DMS 273 treated with DMSO at 0.1 percent for 48 hours (cell line): ENCODE measurements at regions not wholly inside any gene's neighbourhood (a gene's known extent, or its start where the extent isn't known, plus 50 kb on each side); places are given as distances from the start of the nearest gene placed in this dataset.

Experiments
- DNase-seq: peaks from one replicate; lab custom pipeline; 2025; lab: John Stamatoyannopoulos, UW

DNA sequence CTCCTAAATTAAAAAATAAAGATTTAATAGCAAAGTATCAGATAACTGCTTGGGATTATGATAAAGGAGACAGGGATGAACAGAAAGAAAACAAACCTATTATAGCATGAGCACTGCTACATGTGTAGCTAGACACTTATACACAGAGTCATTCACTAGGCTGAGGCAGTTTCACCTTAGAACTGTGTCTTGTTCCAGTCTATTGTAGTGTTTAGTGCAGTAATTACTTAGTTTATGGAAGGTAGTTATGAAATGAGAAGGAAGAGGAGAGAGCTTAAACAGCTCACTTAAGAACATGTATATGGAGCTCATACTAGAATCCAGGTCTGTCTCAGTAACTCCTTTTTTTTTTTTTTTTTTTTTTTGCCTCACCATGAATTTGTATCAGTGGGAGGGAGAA lies 441.4 kb downstream of the PDCD6IP start:
- DNase-seq: no peak

DNA sequence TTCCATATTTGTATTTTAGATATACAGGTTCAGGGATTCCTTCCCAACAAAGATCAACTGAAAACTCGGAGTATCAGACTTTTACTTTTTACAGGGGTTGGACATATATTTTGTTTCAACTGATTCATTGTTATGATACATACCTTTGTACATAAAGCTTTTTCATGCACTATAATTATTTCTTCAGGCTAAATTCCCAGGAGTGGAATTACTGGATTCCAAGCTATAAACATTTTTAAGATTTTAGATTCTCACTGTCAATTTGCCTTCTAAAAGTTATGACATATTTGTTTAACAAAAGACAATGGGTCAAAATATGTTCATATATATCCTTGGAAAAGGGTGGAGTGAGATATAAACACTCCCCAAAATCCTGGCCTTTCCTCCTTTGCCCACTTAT lies 449.0 kb downstream of the PDCD6IP start:
- no peak for DNase-seq

DNA sequence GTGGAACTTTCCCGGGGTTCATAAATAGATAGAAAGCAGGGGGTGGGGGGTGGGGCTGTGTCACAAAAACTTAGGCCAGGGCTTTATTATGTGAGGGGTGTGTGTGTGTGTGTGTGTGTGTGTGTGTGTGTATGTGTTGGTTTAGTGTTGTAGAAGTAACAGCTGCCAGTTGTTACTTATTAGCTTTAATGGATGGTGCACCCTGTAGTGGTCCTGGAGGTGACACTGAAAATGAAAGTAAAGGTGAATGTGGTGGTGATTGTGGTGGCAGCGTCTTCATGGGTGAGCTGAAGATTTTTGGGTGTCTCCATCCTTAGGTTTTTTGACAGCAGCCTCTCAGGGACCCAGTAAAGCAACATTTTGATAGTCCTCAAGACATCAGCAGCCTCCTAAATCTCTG lies 449.9 kb downstream of the PDCD6IP start:
- DNase-seq: no peak

DNA sequence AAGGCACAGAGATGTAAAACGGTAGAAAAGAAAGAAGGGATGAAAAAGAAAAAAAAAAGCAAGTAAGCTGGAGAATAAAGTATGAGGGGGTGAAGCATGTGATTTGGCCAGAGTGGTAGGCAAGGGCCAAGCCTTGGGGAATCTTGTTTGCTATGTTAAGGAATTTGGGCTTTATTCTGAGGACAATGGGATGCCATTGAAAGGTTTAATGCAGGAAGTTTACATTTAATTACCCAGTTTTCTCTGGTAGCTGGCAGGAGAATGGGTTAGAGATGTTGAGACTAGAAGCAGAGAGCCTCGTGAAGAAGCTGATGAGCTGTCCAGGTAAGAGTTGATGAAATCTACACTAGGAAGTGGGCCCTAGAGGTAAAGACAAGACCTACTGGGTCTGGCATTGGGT lies 455.9 kb downstream of the PDCD6IP start:
- no peak for DNase-seq

DNA sequence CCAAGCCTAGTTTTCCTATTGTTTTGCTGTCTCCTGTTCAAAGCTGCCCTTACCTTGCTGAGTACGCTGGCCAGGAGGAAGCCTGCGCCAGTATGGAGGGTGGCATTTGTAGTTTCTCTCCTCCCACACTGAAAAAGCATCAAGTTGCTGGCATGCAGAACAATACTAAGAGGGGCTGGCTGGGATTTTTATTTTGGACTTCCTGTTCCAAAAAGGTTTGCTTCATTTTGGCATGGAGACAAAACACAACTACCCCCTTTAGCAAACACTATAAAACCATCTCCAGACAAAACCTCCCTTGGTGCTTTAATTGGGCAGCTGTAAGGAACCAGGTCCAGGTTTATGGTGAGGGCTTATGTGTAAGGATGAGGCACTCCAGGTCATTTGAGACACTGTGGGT lies 457.6 kb downstream of the PDCD6IP start:
- no peak for DNase-seq

DNA sequence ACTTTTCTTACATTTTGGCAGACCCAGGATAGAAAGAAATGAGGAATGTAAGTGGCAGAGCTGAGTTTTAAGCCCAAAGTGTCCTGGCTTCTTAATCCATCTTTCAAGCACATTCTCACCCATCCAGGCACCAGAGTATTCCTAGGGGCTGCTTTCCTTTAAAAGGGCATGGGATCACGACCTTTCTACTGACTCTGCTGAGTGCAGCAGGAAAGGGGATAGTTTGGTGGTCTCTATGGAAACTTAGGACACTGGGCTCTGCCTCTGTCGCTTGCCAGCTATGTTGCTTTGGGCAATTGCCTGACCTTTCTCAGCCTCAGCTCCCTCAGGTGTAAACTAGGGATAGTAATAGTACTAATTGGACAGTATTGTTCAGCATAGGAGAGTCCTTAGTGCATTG lies 458.4 kb downstream of the PDCD6IP start:
- no peak for DNase-seq

DNA sequence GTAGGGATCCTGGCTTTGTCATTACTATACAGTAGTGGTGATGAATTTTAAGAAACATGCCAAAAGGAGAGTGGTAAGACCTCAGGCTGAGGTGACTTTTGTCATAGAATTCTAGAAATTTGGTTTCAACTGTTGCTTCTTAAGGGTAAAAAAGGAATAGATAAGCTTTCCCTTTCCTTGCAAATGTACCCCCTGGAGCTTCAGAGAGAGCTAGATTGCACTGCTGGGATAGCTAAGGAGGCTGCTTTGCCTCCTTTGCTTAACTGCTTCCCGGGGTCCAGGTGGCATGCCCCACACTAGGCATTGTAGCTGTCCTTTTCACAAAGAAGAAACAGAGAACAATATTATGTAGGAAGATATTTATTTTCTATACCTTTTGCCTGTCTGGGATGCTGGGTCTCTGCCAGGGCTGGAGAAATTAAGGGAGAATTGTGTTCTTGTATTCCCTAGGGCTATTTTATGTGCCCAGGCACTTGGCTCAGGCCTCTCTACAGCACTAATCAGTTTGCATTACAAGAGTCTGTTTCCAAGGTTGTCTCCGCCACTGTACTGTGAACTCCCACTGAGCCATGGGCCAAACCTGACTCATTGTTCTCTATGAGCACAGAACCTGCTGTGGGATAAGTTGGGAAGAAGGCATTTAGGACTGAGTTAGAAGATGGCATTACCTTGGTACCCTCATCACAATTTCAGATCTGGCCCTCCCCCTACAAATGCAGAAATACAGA lies 460.0 kb downstream of the PDCD6IP start:
- no peak for DNase-seq

DNA sequence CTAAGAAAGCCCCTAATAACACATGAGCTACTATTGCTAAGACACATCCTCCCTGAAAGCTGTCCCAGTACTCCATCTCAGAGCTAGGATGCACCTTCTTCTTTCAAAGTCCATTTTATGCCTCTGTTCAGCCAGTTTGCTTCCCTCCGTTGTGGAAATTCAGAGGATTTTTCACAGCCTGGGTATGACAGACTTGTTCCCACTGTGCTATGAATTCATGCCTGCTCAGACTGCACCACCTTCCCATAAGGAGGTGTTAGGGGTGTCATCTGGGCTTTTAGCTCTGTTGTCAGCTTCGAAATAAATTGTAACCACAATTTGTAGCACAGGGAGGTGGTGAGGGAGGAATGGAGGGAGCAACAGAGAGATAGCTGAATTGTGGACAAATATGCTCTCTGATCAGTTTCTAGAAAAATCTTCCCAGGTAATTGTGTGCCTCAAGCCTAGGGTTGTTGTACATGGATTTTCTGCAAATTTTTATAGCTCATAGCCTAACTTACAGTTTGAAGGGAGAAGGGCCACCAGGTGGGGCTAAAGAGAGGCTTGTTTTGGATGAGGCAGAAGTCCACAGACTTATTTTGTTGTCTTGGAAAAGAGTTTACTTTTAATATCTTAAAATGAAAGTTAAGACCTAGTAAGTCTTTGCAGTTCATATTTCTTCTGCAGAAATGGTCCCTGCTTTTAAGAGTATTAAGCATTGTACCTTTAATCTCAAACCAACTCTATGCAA lies 462.0 kb downstream of the PDCD6IP start:
- DNase-seq: no peak

DNA sequence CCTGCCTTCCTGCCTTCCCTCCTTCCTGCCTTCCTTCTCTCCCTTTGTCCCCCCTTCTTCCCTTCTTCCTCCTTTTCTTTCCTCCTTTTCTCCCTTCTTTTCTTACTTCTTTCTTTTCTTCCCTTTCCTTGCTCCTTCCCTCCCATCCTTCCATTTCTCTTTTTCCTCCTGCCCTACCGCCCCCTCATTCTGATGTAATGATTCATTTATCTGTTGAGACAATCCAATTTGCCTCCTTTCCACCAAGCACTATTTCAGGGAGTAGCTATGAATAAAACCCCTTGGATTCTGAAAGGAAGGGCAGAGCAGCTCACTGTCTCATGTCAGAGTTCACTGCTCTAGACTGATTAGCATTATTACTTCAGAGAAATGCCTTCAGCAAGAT lies 462.6 kb downstream of the PDCD6IP start:
- no peak for DNase-seq

DNA sequence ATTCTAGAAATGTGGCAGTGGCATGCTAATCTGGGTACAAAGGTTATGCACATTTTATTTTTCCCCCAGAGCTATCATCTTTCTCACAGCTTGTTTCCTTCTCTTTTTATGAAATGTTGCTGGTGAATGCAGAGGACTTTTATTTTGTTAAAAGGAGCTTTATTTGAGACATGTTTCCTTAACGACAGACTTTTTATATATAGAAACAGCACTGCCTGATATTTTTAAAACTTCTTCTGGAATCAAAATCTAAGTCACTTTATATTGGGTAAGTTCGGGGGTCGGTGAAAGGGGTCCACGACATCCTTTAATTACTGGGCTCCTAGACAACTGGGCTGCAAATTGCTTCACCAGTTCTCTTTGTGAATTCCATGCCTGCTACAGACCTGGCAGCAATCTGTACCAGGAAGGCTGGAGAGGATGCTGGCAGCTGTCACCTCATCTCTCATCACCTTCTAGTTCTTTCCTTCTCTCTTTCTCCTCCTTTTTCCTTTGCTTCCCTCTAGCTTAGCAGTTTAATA lies 464.7 kb downstream of the PDCD6IP start:
- DNase-seq: no peak

DNA sequence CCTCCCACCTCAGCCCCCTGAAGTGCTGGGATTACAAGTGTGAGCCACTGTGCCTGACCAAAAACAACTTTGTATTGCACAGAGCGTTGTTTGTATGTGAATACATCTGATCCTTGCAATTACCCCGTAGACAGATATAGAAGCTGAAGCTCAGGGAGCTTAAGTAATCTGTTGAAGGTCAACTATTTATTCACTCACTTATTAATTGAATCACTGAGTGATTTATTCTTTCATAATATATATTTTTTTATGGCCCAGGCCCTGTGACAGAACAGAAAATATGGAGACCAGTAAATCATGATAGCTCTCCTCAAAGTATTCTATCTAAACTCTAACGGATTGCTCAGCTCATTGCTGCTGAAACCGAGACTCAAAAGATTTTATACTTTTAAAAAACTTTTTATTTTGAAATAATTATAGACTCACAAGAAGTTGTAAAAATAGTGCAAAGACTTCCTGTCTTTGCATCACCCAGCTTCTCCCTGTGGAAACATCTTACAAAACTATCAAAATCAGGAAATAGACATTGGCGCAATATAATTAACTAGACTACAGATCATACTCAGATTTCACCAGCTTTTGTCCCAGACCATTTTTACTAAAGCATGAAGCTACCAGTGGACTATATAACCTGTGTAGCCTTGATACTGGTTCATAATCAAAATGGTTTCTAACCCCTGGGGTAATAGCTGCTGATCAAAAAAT lies 466.1 kb downstream of the PDCD6IP start:
- DNase-seq: no peak

DNA sequence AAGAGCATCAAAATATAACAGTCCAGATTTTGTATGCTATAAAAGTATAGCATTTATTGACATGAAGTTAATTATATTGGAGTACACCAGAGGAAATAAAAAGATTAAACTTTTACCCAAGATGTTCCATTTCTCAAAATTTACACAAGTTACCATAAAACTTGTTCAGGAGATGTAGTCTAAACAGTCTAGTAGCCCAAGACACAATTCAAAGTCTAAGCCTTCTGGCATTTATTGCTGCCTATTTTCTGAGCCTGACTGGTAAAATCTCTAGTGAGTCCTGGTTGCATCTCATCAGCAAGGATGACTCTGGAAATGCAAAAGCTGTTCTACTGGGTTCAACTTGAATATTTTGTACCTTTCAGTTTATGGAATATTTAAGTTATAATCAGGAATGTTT lies 468.7 kb downstream of the PDCD6IP start:
- no peak for DNase-seq

DNA sequence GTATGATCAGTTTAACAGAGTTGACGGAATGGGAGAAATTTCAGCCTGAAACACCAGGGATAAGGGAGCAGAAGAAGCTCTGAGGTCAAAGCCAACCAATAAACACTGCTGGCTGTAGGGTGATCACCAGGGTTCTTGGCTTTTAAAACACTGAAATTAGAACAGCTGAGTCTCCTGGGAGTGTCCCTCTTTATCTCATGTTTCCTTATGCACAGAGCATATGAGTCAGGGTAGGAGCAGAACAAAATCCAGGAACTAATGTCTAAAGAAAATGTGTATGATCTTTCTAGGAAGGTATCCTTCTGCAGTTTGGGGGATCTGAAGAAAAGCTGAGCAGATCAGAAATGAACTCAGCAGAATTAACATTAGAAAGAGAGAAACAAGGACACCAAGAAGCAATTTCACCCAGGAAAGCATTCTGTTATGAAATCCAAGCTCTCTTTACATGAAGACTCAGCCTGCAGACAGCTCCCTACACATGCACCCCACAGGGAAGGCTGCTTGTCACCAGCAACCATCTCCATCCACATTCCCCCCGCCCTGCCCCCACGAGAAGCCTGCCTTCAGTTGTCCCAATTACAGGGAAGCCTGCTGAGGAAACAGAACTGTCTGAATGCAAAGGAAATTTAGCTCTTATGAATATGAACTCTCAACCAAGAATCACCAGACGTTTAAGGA lies 469.7 kb downstream of the PDCD6IP start:
- no peak for DNase-seq

DNA sequence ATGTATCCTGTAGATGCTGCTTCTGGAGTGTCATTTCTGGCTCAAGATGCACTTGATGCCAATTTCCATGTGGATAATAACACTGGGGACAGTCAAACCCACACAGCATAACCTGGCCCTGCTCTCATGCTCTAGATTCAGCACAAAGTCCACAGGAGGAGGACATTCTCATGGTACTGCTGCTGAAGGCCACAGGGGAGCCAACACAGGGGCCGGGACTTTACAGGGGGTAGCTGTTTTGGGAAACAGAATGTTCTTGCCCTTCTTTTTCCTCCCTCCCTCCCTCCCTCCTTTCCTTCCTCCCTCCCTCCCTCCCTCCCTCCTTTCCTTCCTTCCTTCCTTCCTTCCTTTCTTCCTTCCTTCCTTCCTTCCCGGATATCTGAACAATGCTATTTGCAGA lies 477.4 kb downstream of the PDCD6IP start:
- DNase-seq: no peak

DNA sequence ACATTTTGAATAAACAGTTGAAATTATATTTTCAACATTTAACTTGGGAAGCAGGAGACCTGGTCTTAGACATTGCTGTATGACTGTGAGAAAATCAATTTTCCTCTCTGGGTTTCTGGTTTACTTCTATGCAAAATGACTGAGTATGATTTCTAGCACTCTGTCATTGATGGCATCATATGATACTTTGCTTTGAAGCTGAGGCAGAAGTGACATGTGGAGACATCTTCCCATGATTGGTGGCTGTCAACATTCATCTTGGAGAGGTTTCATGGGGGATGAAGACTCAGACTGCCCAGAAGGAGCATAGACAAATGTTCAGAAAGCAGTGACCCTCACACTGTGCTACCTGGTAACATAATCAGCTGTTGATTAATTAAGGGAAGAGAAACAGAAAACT lies 477.9 kb downstream of the PDCD6IP start:
- DNase-seq: no peak

DNA sequence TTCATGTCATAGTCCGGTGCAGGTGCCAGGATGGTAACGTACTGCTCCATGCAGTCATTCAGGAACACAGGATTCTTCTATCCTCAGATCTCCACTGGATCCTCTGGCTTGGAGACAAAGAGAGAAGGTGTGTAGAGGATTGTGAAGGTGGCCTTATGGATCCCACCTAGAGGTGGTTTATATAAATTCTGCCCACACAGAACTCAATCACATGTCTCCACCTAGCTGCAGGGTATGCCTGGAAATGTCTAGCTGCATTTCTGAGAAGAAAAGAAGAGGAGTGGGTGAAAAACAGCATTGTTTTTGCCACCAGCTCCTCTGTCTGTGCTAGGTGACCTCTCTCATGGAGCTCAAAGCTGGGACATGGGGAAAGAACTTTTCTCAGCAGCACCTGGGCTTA lies 478.7 kb downstream of the PDCD6IP start:
- no peak for DNase-seq

DNA sequence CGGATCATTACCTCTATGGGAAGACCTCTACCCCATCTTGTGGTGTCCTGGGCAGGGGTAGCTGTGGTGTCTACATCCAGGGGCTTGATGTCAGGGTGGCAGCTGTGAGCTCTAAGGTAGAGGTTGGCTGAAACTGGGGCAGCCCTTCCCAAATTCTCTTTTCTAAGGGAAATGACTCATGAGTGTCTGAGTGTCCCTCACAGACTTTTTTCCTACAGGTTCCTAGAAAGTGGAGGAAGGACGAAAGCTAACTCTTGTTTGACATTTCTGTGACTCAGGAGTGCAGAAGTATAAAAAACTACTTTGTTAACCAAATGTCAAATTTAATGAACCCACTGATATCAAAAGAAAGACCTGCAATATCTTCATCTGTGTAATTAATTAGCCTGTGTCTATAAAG lies 481.5 kb downstream of the PDCD6IP start:
- no peak for DNase-seq

DNA sequence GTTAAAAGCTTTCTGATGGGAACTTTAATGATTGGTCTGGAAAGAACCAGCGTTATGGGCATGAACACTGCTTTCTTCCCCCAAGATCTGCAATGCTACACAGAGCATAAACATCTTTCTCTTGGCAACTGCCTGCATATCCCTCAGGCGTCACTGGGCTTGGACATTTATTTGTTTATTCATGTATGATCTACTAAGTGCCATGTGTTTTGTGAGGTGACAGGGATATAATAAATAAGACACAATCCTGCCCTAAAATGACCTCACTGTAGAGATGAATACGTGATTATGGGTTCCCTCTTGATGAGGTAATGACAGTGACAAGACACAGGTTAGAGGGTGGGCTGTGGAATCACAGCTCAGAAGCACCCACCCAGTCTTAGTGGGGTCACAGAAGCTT lies 485.3 kb downstream of the PDCD6IP start:
- DNase-seq: no peak

DNA sequence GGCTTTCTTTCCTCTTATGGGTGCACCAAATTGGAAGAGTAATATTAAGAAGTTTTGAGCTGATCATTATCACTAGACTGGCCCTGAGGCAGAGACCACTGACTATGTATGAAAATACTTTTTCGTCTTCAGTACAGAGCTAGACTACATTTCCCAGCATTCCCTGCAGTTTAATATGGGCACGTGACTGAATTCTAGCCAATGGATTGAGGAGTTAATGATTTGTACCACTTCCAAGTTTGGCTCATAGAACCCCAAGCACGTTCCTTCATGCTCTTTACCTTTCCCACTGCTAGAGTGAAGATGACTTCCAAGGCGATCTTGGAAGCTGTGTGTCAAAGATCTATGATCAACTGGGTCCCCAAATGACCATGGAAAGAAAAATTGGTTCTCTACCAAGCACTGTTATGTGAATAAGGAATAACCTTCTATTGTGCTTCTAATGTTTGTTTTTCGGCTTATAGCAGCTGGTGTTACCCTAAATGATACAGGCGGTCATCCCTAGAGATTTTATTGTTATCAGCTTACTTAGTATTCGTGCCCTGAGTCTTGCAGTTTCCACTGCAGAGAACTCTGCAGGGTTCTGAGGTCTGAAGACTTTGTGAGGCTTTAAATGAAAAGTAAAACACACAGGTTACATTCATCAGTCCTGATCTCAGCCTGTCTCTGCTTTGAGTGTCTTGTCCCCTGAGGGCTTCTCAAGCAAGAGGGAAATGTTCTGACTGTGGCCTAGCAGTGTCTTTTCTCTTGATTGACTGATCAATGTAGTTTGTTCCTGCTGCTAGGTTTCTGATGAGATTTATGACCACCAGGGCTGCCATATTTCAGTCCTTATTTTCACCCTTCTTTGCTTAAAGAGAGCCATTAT lies 486.8 kb downstream of the PDCD6IP start:
- DNase-seq: no peak

DNA sequence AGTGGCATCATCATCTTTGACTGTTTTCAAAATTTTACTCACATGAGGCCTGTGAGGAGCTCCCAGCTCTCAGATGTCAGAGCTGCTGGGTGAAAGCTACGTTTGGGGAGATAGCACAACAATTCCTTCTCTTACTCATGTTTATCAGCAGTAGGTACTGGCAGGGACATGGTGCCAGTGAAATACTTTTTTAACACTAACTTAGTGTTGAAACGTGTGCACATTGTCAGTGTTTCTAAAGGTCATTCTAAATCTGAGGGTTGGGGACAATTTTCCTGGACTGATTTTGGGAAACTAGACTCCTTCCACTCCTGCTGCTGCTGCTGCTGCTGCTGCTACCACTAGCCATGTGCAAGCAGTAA lies 487.4 kb downstream of the PDCD6IP start:
- no peak for DNase-seq

DNA sequence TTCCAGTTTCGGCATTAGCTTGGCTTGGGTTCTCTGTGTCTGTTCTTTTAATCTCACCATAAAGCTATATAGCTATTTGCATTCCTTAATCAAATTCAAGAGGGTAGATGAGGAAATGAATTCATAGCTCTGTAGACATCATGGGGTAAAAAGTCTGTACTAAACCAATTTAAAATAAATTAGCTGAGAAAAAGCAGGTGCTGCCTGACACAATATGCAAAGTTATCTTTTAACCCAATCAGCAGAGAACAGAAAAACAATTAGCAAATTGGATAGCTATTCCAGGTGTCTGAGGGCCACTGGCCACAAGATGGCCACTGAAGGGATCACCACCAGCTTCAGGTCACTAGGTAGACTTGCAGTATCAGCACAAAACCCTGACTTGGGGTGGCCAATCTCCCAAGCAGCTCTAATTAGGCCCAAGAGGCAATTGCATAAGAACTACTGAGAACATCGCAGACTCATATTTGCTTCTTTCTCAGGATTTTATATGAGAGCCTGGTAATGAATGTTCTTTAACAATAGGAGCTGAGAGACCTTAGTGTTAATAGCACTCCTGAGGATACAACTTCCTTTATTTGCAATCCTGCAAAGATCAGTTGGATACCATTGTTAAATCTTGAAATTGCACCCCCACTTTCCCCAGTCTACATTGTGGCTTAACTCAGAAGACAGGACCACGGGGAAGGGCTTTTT lies 494.3 kb downstream of the PDCD6IP start:
- DNase-seq: no peak
